GM12878 (cell line): ENCODE measurements at regions not wholly inside any gene's neighbourhood (a gene's known extent, or its start where the extent isn't known, plus 50 kb on each side); places are given as distances from the start of the nearest gene placed in this dataset.

Source experiments
- ATAC-seq: fragments of 200-7000 bp; cut with Tn5 transposase; 3 replicates; pipeline ENCODE4 v1.9.1; 2020; ENCODE audit warnings: mild to moderate bottlenecking, moderate library complexity
- BruUV-seq: library from RNA; stranded (reverse); fragments of 400-500 nt; replicated peaks from 2 replicates; lab custom pipeline; 2021; lab: Mats Ljungman, UMichigan
- CTCF ChIA-PET: fragments of 300-600 bp; sonication (Branson Sonifier 250); formaldehyde crosslinking; extraction: SDS; loops from one replicate; lab custom pipeline; 2021; ENCODE audit warnings: inconsistent platforms; lab: Yijun Ruan, JAX
- POLR2A ChIA-PET: fragments of 350-600 bp; formaldehyde crosslinking; extraction: SDS; loops from one replicate; lab custom pipeline; 2021; ENCODE audit warnings: inconsistent platforms; lab: Charles Lee
- RAD21 ChIA-PET: fragments of 300-600 bp; sonication (Branson Sonifier 250); formaldehyde crosslinking; loops from one replicate; lab custom pipeline; 2023; ENCODE audit warnings: antibody characterized with exemption; ENCODE audit not compliant: unreplicated experiment; lab: Charles Lee
- SMC1A ChIA-PET: fragments of 300-600 bp; sonication (Branson Sonifier 250); formaldehyde crosslinking; loops from one replicate; lab custom pipeline; 2023; ENCODE audit not compliant: unreplicated experiment, uncharacterized antibody; lab: Charles Lee
- DNase-seq: peaks from one replicate; pipeline ENCODE4 v3.0.0-alpha.2; 2011; ENCODE audit warnings: low read depth, low spot score
- FAIRE-seq: peaks from 3 replicates; lab custom pipeline; 2011; peaks lifted over from hg19 to GRCh38; lab: Jason Lieb, UNC
- H2AFZ ChIP-seq: 2 replicates; pipeline ENCODE4 v1.6.0; 2011; ENCODE audit warnings: low read depth, low read length, control low read depth; ENCODE audit not compliant: control insufficient read depth
- H3K27ac ChIP-seq: 2 replicates; pipeline ENCODE4 v1.5.1; 2011; ENCODE audit warnings: control low read depth; ENCODE audit not compliant: control insufficient read depth, insufficient read depth
- H3K27me3 ChIP-seq, 2 experiments: replicated peaks in 1 of 2; 2 replicates each; pipeline versions ENCODE4 v1.6.0 to v1.6.1; 2011; ENCODE audit warnings: low read length in 1 of 2; ENCODE audit not compliant: control insufficient read depth in 2 of 2, insufficient read depth in 2 of 2
- H3K36me3 ChIP-seq, 2 experiments: 2 replicates each; pipeline ENCODE4 v1.5.1; 2011; ENCODE audit warnings: low read length in 1 of 2; ENCODE audit not compliant: control insufficient read depth in 2 of 2, insufficient read depth in 2 of 2
- H3K4me1 ChIP-seq: 2 replicates; pipeline ENCODE4 v1.6.1; 2011; ENCODE audit warnings: mild to moderate bottlenecking, low read length, moderate library complexity, mixed read lengths; ENCODE audit not compliant: control insufficient read depth, insufficient read depth
- H3K4me2 ChIP-seq: 2 replicates; pipeline ENCODE4 v1.6.0; 2011; ENCODE audit warnings: control low read depth; ENCODE audit not compliant: control insufficient read depth, insufficient read depth
- H3K4me3 ChIP-seq: fragments of 200-600 bp; sonication (generic); 2 replicates; pipeline ENCODE4 v1.5.1; 2016
- H3K79me2 ChIP-seq: 2 replicates; pipeline ENCODE4 v1.6.0; 2011; ENCODE audit warnings: low read length; ENCODE audit not compliant: control insufficient read depth, insufficient read depth
- H3K9ac ChIP-seq: 2 replicates; pipeline ENCODE4 v1.8.0; 2011; ENCODE audit warnings: low read length, control low read depth, mixed read lengths; ENCODE audit not compliant: control insufficient read depth, insufficient read depth
- H3K9me3 ChIP-seq: replicated peaks from 3 replicates; pipeline ENCODE4 v1.5.1; 2011; ENCODE audit warnings: mild to moderate bottlenecking, low read length; ENCODE audit not compliant: control insufficient read depth, insufficient read depth
- H4K20me1 ChIP-seq: 2 replicates; pipeline ENCODE4 v1.6.0; 2011; ENCODE audit not compliant: control insufficient read depth, insufficient read depth
- EP300 ChIP-seq, 2 experiments: fragments of 150-350 bp in 1 of 2; IDR thresholded peaks; 2 replicates each; pipeline ENCODE4 v1.6.1; 2011 to 2012; ENCODE audit warnings: low read depth in 2 of 2, low read length in 2 of 2, borderline replicate concordance in 1 of 2, improper control_type of control experiment in 1 of 2, inconsistent platforms in 1 of 2; ENCODE audit not compliant: control insufficient read depth in 1 of 2
- GABPA ChIP-seq: IDR thresholded peaks from 2 replicates; pipeline ENCODE4 v1.6.1; 2014; ENCODE audit warnings: antibody characterized with exemption, low read depth, mild to moderate bottlenecking, inconsistent platforms
- HDGF ChIP-seq: fragments of 450-650 bp; IDR thresholded peaks from 2 replicates; pipeline ENCODE4 v1.6.1; 2016; ENCODE audit warnings: antibody characterized with exemption
- MTA3 ChIP-seq: IDR thresholded peaks from 2 replicates; pipeline ENCODE4 v1.6.1; 2012; ENCODE audit warnings: low read length, inconsistent platforms, borderline replicate concordance
- NFYB ChIP-seq: IDR thresholded peaks from 2 replicates; pipeline ENCODE4 v1.6.1; 2011; ENCODE audit warnings: low read depth, mild to moderate bottlenecking, low read length, improper control_type of control experiment, moderate library complexity; ENCODE audit not compliant: insufficient read depth
- NR2C1 ChIP-seq: fragments of 450-650 bp; IDR thresholded peaks from 2 replicates; pipeline ENCODE4 v1.6.1; 2017; ENCODE audit warnings: antibody characterized with exemption, mild to moderate bottlenecking, moderate library complexity
- RFX5 ChIP-seq: IDR thresholded peaks from 2 replicates; pipeline ENCODE4 v1.6.1; 2011; ENCODE audit warnings: low read depth, low read length, improper control_type of control experiment
- RUNX3 ChIP-seq: IDR thresholded peaks from 2 replicates; pipeline ENCODE4 v1.6.1; 2012; ENCODE audit warnings: low read length, inconsistent platforms
- TCF3 ChIP-seq: IDR thresholded peaks from 2 replicates; pipeline ENCODE4 v1.6.1; 2012; ENCODE audit warnings: low read depth, mild to moderate bottlenecking, low read length, borderline replicate concordance; ENCODE audit not compliant: insufficient read depth
- WGBS: methylation state at CpG from one replicate; pipeline ENCODE4 v1.1.6; 2016; ENCODE audit warnings: low lambda C conversion rate; ENCODE audit not compliant: insufficient replicate concordance, insufficient coverage; ENCODE audit errors: missing lambda C conversion rate; 5-methylcytosine and 5-hydroxymethylcytosine counted together
- in situ Hi-C: fragments of 300-500 bp; cut with MboI; formaldehyde crosslinking; loops from 9 replicates; pipeline ENCODE4 v1.14.3; 2018; ENCODE audit warnings: mixed read lengths
- intact Hi-C: fragments of 100-400 bp; cut with micrococcal nuclease; formaldehyde crosslinking; loops from one replicate; pipeline ENCODE4 v1.14.2; 2022; ENCODE audit not compliant: unreplicated experiment
- TF ChIP-seq, protein P1 (sequence below): IDR thresholded peaks from 2 replicates; pipeline ENCODE4 v1.6.1; 2011; ENCODE audit warnings: borderline replicate concordance, low read depth, mild to moderate bottlenecking, moderate library complexity, mixed read lengths, low read length; ENCODE audit not compliant: insufficient read depth; ENCODE audit errors: extremely low read length
- TF ChIP-seq, protein P2 (sequence below): fragments of 450-650 bp; formaldehyde crosslinking; IDR thresholded peaks from 2 replicates; pipeline ENCODE4 v1.4.0; 2020; ENCODE audit warnings: mild to moderate bottlenecking, moderate library complexity
- TF ChIP-seq, protein P3 (sequence below): IDR thresholded peaks from 2 replicates; pipeline ENCODE4 v1.6.1; 2011; ENCODE audit warnings: mild to moderate bottlenecking, low read depth, low read length, moderate library complexity; ENCODE audit not compliant: insufficient replicate concordance

DNA sequence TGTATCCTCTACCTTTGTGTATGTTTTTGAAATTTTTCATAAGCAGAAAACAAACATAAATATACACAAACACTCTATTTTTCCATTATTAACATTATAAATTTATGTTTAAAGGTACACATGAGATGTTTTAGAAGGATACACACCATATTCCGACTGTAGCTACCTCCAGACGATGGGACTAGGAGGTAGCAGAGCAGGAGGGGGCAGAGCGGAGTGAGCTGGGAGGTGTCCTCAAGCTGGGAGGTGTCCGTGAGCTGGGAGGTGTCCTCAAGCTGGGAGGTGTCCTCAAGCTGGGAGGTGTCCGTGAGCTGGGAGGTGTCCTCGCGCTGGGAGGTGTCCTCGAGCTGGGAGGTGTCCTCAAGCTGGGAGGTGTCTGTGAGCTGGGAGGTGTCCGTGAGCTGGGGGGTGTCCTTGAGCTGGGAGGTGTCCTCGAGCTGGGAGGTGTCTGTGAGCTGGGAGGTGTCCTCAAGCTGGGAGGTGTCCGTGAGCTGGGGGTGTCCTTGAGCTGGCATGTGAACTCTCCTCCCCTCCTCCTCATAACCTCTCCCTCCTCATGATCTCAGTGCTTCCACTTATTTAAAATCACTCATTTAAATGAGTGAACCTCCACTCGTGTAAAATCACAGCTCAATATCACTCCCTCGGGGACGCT, 346.9 kb upstream of the SFSWAP start:
- FAIRE-seq (no peak), DNase-seq (no peak), ATAC-seq (no peak)
- TF ChIP-seq GABPA (no peak), HDGF (no peak), TCF3 (no peak), NR2C1 (no peak), RUNX3 (no peak), MTA3 (no peak), NFYB (no peak), RFX5 (no peak), EP300 (IDR thresholded peaks at IDR 0.05; ENCODE audit: borderline replicate concordance in 1 of 2, control insufficient read depth in 1 of 2, low read depth in 2 of 2, low read length in 2 of 2) (no peak)
- TF ChIP-seq, protein P1, sequence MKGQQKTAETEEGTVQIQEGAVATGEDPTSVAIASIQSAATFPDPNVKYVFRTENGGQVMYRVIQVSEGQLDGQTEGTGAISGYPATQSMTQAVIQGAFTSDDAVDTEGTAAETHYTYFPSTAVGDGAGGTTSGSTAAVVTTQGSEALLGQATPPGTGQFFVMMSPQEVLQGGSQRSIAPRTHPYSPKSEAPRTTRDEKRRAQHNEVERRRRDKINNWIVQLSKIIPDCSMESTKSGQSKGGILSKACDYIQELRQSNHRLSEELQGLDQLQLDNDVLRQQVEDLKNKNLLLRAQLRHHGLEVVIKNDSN, result no peak
- TF ChIP-seq, protein P2, sequence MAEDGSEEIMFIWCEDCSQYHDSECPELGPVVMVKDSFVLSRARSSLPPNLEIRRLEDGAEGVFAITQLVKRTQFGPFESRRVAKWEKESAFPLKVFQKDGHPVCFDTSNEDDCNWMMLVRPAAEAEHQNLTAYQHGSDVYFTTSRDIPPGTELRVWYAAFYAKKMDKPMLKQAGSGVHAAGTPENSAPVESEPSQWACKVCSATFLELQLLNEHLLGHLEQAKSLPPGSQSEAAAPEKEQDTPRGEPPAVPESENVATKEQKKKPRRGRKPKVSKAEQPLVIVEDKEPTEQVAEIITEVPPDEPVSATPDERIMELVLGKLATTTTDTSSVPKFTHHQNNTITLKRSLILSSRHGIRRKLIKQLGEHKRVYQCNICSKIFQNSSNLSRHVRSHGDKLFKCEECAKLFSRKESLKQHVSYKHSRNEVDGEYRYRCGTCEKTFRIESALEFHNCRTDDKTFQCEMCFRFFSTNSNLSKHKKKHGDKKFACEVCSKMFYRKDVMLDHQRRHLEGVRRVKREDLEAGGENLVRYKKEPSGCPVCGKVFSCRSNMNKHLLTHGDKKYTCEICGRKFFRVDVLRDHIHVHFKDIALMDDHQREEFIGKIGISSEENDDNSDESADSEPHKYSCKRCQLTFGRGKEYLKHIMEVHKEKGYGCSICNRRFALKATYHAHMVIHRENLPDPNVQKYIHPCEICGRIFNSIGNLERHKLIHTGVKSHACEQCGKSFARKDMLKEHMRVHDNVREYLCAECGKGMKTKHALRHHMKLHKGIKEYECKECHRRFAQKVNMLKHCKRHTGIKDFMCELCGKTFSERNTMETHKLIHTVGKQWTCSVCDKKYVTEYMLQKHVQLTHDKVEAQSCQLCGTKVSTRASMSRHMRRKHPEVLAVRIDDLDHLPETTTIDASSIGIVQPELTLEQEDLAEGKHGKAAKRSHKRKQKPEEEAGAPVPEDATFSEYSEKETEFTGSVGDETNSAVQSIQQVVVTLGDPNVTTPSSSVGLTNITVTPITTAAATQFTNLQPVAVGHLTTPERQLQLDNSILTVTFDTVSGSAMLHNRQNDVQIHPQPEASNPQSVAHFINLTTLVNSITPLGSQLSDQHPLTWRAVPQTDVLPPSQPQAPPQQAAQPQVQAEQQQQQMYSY (CRISPR knock-in tag), result no peak
- TF ChIP-seq, protein P3, sequence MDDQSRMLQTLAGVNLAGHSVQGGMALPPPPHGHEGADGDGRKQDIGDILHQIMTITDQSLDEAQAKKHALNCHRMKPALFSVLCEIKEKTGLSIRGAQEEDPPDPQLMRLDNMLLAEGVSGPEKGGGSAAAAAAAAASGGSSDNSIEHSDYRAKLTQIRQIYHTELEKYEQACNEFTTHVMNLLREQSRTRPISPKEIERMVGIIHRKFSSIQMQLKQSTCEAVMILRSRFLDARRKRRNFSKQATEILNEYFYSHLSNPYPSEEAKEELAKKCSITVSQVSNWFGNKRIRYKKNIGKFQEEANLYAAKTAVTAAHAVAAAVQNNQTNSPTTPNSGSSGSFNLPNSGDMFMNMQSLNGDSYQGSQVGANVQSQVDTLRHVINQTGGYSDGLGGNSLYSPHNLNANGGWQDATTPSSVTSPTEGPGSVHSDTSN, result no peak
- no peak overlapping the region for H3K9ac ChIP-seq
- 28% methylated on average over 11 of the region's 14 CpGs for WGBS
- no peaks in the 10 kb centered on the region for H3K36me3 ChIP-seq
- no peak overlapping the region for H2AFZ ChIP-seq
- H4K20me1 ChIP-seq, result no peaks in the 10 kb centered on the region
- ChIA-PET RAD21 (no interaction called here), POLR2A (no interaction called here), SMC1A (no interaction called here), CTCF (no interaction called here)
- H3K4me1 ChIP-seq, result no peaks in the 10 kb centered on the region
- in situ Hi-C loops (no loop called here), intact Hi-C loops (no loop called here)
- H3K79me2 ChIP-seq, result no peaks in the 10 kb centered on the region
- H3K4me3 ChIP-seq, result no peak overlapping the region
- BruUV-seq, result no TSS peak
- H3K9me3 ChIP-seq, result no peaks in the 10 kb centered on the region
- peaks cover 2 to 3% of the 10 kb centered on the region in 2 experiments; a peak in 3 of 4 replicates for H3K27me3 ChIP-seq
- H3K27ac ChIP-seq, result no peak overlapping the region
- no peak overlapping the region for H3K4me2 ChIP-seq
